Endodermal cell (in vitro differentiated cells): ENCODE measurements at regions not wholly inside any gene's neighbourhood (a gene's known extent, or its start where the extent isn't known, plus 50 kb on each side); places are given as distances from the start of the nearest gene placed in this dataset.

Experiments
- DNase-seq: peaks from one replicate; pipeline ENCODE4 v3.0.0-alpha.2; 2017
- H3K27ac ChIP-seq: 2 replicates; pipeline ENCODE4 v1.5.1; 2013; ENCODE audit warnings: mild to moderate bottlenecking, low read depth, low read length, moderate library complexity
- H3K27me3 ChIP-seq: 2 replicates; pipeline ENCODE4 v1.6.1; 2013; ENCODE audit warnings: mild to moderate bottlenecking, low read length, moderate library complexity; ENCODE audit not compliant: insufficient read depth, control insufficient read depth, poor library complexity, severe bottlenecking
- H3K36me3 ChIP-seq: 2 replicates; pipeline ENCODE4 v1.7.0; 2013; ENCODE audit warnings: mild to moderate bottlenecking, low read length, moderate library complexity; ENCODE audit not compliant: control insufficient read depth, insufficient read depth
- H3K4me1 ChIP-seq: one replicate; pipeline ENCODE4 v1.7.0; 2013; ENCODE audit warnings: low read length; ENCODE audit not compliant: control insufficient read depth, insufficient read depth
- H3K4me3 ChIP-seq: 2 replicates; pipeline ENCODE4 v1.5.1; 2013; ENCODE audit warnings: mild to moderate bottlenecking, low read length, moderate library complexity
- H3K9ac ChIP-seq: 2 replicates; pipeline ENCODE4 v1.6.1; 2013; ENCODE audit warnings: mild to moderate bottlenecking, low read length, moderate library complexity; ENCODE audit not compliant: poor library complexity, severe bottlenecking; ENCODE audit errors: extremely low read depth
- H3K9me3 ChIP-seq: 2 replicates; pipeline ENCODE4 v1.6.1; 2013; ENCODE audit warnings: mild to moderate bottlenecking, low read length, moderate library complexity; ENCODE audit not compliant: control insufficient read depth
- H3K27ac Mint-ChIP-seq: 2 replicates; pipeline ENCODE4 v1.8.0; 2020; ENCODE audit warnings: mixed read lengths
- H3K27me3 Mint-ChIP-seq: 2 replicates; pipeline ENCODE4 v1.8.0; 2021; ENCODE audit warnings: mild to moderate bottlenecking, mixed read lengths; ENCODE audit not compliant: insufficient read depth
- H3K36me3 Mint-ChIP-seq: 2 replicates; pipeline ENCODE4 v1.8.0; 2020; ENCODE audit warnings: low read depth, mixed read lengths
- H3K4me1 Mint-ChIP-seq: 2 replicates; pipeline ENCODE4 v1.8.0; 2020; ENCODE audit warnings: mixed read lengths
- H3K4me3 Mint-ChIP-seq: 2 replicates; pipeline ENCODE4 v1.8.0; 2020; ENCODE audit warnings: mild to moderate bottlenecking, moderate library complexity, mixed read lengths
- H3K9me3 Mint-ChIP-seq: 2 replicates; pipeline ENCODE4 v1.8.0; 2020; ENCODE audit warnings: mild to moderate bottlenecking, mixed read lengths
- CTCF ChIP-seq: fragments of 200-600 bp; sonication (generic); conservative IDR thresholded peaks from 2 replicates; pipeline ENCODE4 v1.5.0; 2021; ENCODE audit warnings: antibody characterized with exemption, mild to moderate bottlenecking
- WGBS, 2 experiments: methylation state at CpG; one replicate each; pipeline versions ENCODE4 v1.1.5 to v1.1.7; 2013; ENCODE audit warnings: missing lambda C conversion rate in 2 of 2, mixed read lengths in 1 of 2; ENCODE audit not compliant: insufficient coverage in 1 of 2, insufficient read length in 1 of 2; 5-methylcytosine and 5-hydroxymethylcytosine counted together

DNA sequence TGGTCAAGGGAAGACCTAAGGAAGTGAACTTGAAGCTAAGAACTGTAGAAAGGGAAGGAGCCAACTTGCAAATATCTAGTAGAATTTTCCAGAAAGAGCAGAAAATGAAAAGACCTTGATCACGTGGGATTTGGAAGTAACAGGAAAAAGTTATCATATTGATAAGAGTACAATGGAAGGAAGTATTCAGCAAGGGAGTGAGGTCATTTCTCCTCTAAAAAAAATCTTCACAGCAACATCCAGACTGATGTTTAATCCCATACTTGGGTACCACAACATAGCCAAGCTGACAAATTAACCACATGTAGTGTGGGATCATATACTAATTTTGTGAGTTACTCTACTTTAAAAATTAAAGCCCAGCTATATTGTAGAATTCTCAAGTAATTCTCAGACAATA, 207.0 kb upstream of the CXCL12 start:
- no peaks in the 10 kb centered on the region for H3K36me3 ChIP-seq
- no peaks in the 10 kb centered on the region for H3K4me1 ChIP-seq
- WGBS, 2 experiments, result 93 to 100% methylated on average over 1 of the region's 1 CpG
- no peak for TF ChIP-seq CTCF
- no peak overlapping the region for H3K27ac ChIP-seq
- Mint-ChIP-seq H3K27me3 (peaks cover 1% of the 10 kb centered on the region), H3K4me3 (no peak overlapping the region), H3K4me1 (peaks cover 2% of the 10 kb centered on the region), H3K9me3 (no peaks in the 10 kb centered on the region), H3K36me3 (no peaks in the 10 kb centered on the region), H3K27ac (no peak overlapping the region)
- no peaks in the 10 kb centered on the region for H3K9me3 ChIP-seq
- H3K4me3 ChIP-seq, result no peak overlapping the region
- no peaks in the 10 kb centered on the region for H3K27me3 ChIP-seq
- no peak overlapping the region for H3K9ac ChIP-seq
- no peak for DNase-seq

DNA sequence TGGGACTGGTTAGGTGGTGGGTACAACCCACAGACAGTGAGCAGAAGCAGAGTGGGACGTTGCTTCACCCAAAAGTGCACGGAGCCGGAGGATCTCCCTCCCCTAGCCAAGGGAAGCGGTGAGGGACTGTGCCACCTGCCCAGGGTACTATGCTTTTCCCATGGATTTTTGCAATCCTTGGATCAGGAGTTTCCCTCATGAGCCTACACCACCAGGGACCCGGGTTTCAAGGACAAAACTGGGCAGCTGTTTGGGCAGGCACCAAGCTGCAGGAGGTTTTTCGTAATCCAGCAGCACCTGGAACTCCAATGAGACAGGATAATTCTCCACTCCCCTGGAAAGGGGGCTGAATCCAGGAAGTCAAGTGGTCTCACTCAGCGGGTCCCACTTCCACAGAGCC, 209.1 kb upstream of the CXCL12 start:
- no peak for TF ChIP-seq CTCF
- Mint-ChIP-seq H3K27ac (no peak overlapping the region), H3K27me3 (peaks cover 5% of the 10 kb centered on the region), H3K4me1 (peaks cover 2% of the 10 kb centered on the region), H3K36me3 (no peaks in the 10 kb centered on the region), H3K4me3 (no peak overlapping the region), H3K9me3 (no peaks in the 10 kb centered on the region)
- Histone ChIP-seq H3K9ac (no peak overlapping the region), H3K27me3 (no peaks in the 10 kb centered on the region), H3K4me1 (no peaks in the 10 kb centered on the region), H3K9me3 (no peaks in the 10 kb centered on the region), H3K4me3 (no peak overlapping the region), H3K27ac (no peak overlapping the region), H3K36me3 (no peaks in the 10 kb centered on the region)
- 74% methylated on average over 7 of the region's 7 CpGs; no CpG with 5 or more reads in 1 of the 2 experiments for WGBS, 2 experiments
- no peak for DNase-seq

- TF ChIP-seq CTCF, result no peak
- Mint-ChIP-seq H3K27ac (no peak overlapping the region), H3K4me1 (no peaks in the 10 kb centered on the region), H3K9me3 (no peaks in the 10 kb centered on the region), H3K27me3 (no peaks in the 10 kb centered on the region), H3K36me3 (no peaks in the 10 kb centered on the region), H3K4me3 (no peak overlapping the region)
- Histone ChIP-seq H3K4me3 (no peak overlapping the region), H3K9ac (no peak overlapping the region), H3K36me3 (no peaks in the 10 kb centered on the region), H3K9me3 (no peaks in the 10 kb centered on the region), H3K27me3 (no peaks in the 10 kb centered on the region), H3K27ac (no peak overlapping the region), H3K4me1 (no peaks in the 10 kb centered on the region)
- WGBS, 2 experiments, result 93 to 100% methylated on average over 1 of the region's 1 CpG
- DNase-seq, result no peak
Observed at GRCh38 chr10:44607116-44607515, 222.2 kb upstream of the CXCL12 start.
